ENCODE measurements at regions not wholly inside any gene's neighbourhood (a gene's known extent, or its start where the extent isn't known, plus 50 kb on each side); places are given as distances from the start of the nearest gene placed in this dataset.

- WGBS, 2 donors: 79 to 92% methylated on average over 2 of the region's 2 CpGs
- DNase-seq (no peak), ATAC-seq (ENCODE audit: insufficient read depth, low FRiP score) (no peak)
- H3K27ac ChIP-seq (ENCODE audit: low read depth in 1 of 2, low read length in 1 of 2): no peak overlapping the region
- no peaks in the 10 kb centered on the region for H3K4me1 ChIP-seq (ENCODE audit: control insufficient read depth in 5 of 5, insufficient read depth in 5 of 5, low read length in 5 of 5)
- H3K9me3 ChIP-seq (ENCODE audit: control insufficient read depth in 4 of 4, insufficient read depth in 3 of 4, low read length in 3 of 4): no peaks in the 10 kb centered on the region
- H3K9ac ChIP-seq (ENCODE audit: insufficient read depth in 1 of 2, low read length in 2 of 2): no peak overlapping the region
- no peak for TF ChIP-seq CTCF (IDR thresholded peaks at IDR 0.05; ENCODE audit: control extremely low read depth, extremely low read depth)
- no peak overlapping the region for H3K4me3 ChIP-seq
- H3K36me3 ChIP-seq (ENCODE audit: control insufficient read depth in 4 of 4, insufficient read depth in 4 of 4, low read length in 4 of 4): no peaks in the 10 kb centered on the region
- no peaks in the 10 kb centered on the region for H3K27me3 ChIP-seq (ENCODE audit: control insufficient read depth in 3 of 3, insufficient read depth in 3 of 3, low read length in 2 of 3)
Measured at GRCh38 chr9:10690546-10690945, 77.7 kb upstream of the PTPRD start.

- H3K4me1 ChIP-seq (ENCODE audit: control insufficient read depth in 5 of 5, insufficient read depth in 5 of 5, low read length in 5 of 5): no peaks in the 10 kb centered on the region
- no peak for ATAC-seq (ENCODE audit: insufficient read depth, low FRiP score)
- 89 to 90% methylated on average over 3 of the region's 3 CpGs for WGBS, 2 donors
Measured at GRCh38 chr9:10697044-10697443, 84.2 kb upstream of the PTPRD start.

GRCh38 chr9:10700291-10700690 lies 87.5 kb upstream of the PTPRD start:
- Histone ChIP-seq H3K9ac (ENCODE audit: insufficient read depth in 1 of 2, low read length in 2 of 2) (no peak overlapping the region), H3K36me3 (ENCODE audit: control insufficient read depth in 4 of 4, insufficient read depth in 4 of 4, low read length in 4 of 4) (no peaks in the 10 kb centered on the region), H3K27ac (ENCODE audit: low read depth in 1 of 2, low read length in 1 of 2) (no peak overlapping the region), H3K4me3 (no peak overlapping the region), H3K27me3 (ENCODE audit: control insufficient read depth in 3 of 3, insufficient read depth in 3 of 3, low read length in 2 of 3) (no peaks in the 10 kb centered on the region), H3K4me1 (ENCODE audit: control insufficient read depth in 5 of 5, insufficient read depth in 5 of 5, low read length in 5 of 5) (no peaks in the 10 kb centered on the region), H3K9me3 (ENCODE audit: control insufficient read depth in 4 of 4, insufficient read depth in 3 of 4, low read length in 3 of 4) (no peaks in the 10 kb centered on the region)
- no peak for TF ChIP-seq CTCF (IDR thresholded peaks at IDR 0.05; ENCODE audit: control extremely low read depth, extremely low read depth)
- ATAC-seq (ENCODE audit: insufficient read depth, low FRiP score) (no peak), DNase-seq (no peak)

More at GRCh38 chr9:10697044-10697443, 84.2 kb upstream of the PTPRD start:
- H3K27me3 ChIP-seq (ENCODE audit: control insufficient read depth in 3 of 3, insufficient read depth in 3 of 3, low read length in 2 of 3): no peaks in the 10 kb centered on the region
- H3K9ac ChIP-seq (ENCODE audit: insufficient read depth in 1 of 2, low read length in 2 of 2): no peak overlapping the region
- no peak for DNase-seq
- H3K36me3 ChIP-seq (ENCODE audit: control insufficient read depth in 4 of 4, insufficient read depth in 4 of 4, low read length in 4 of 4): no peaks in the 10 kb centered on the region
- TF ChIP-seq CTCF (IDR thresholded peaks at IDR 0.05; ENCODE audit: control extremely low read depth, extremely low read depth): no peak
- no peak overlapping the region for H3K27ac ChIP-seq (ENCODE audit: low read depth in 1 of 2, low read length in 1 of 2)
- no peaks in the 10 kb centered on the region for H3K9me3 ChIP-seq (ENCODE audit: control insufficient read depth in 4 of 4, insufficient read depth in 3 of 4, low read length in 3 of 4)
- no peak overlapping the region for H3K4me3 ChIP-seq

- no peak for TF ChIP-seq CTCF (IDR thresholded peaks at IDR 0.05; ENCODE audit: control extremely low read depth, extremely low read depth)
- DNase-seq (peak in 2 of 3 donors; percentile 27 to 52), ATAC-seq (ENCODE audit: insufficient read depth, low FRiP score) (no peak)
- 52 to 72% methylated on average over 3 of the region's 3 CpGs for WGBS, 2 donors
- H3K9ac ChIP-seq (ENCODE audit: insufficient read depth in 1 of 2, low read length in 2 of 2): no peak overlapping the region
- H3K4me3 ChIP-seq: no peak overlapping the region
- H3K9me3 ChIP-seq (ENCODE audit: control insufficient read depth in 4 of 4, insufficient read depth in 3 of 4, low read length in 3 of 4): no peaks in the 10 kb centered on the region
- no peaks in the 10 kb centered on the region for H3K27me3 ChIP-seq (ENCODE audit: control insufficient read depth in 3 of 3, insufficient read depth in 3 of 3, low read length in 2 of 3)
- no peaks in the 10 kb centered on the region for H3K4me1 ChIP-seq (ENCODE audit: control insufficient read depth in 5 of 5, insufficient read depth in 5 of 5, low read length in 5 of 5)
- no peak overlapping the region for H3K27ac ChIP-seq (ENCODE audit: low read depth in 1 of 2, low read length in 1 of 2)
- no peaks in the 10 kb centered on the region for H3K36me3 ChIP-seq (ENCODE audit: control insufficient read depth in 4 of 4, insufficient read depth in 4 of 4, low read length in 4 of 4)
Measured at GRCh38 chr9:10700915-10701314, 88.1 kb upstream of the PTPRD start.

Measured in lung (tissue), 11 donors.